Mucosa of rectum (tissue), 2 donors: ENCODE measurements at regions not wholly inside any gene's neighbourhood (a gene's known extent, or its start where the extent isn't known, plus 50 kb on each side); places are given as distances from the start of the nearest gene placed in this dataset.
"Not testable (repeated sequence)": the region's sequence is repeated elsewhere in the genome, so short reads cannot be mapped to it uniquely, and the experiment has no call there.

Experiments
- H3K27ac ChIP-seq, 2 donors: one replicate each; pipeline ENCODE4 v1.7.0; 2013; ENCODE audit warnings: inconsistent platforms in 2 of 2, low read depth in 2 of 2, low read length in 2 of 2
- H3K27me3 ChIP-seq, 2 donors: one replicate each; pipeline ENCODE4 v1.7.0; 2013; ENCODE audit warnings: low read length in 2 of 2; ENCODE audit not compliant: control insufficient read depth in 2 of 2, insufficient read depth in 2 of 2
- H3K36me3 ChIP-seq, 2 donors: one replicate each; pipeline ENCODE4 v1.7.0; 2013; ENCODE audit warnings: low read length in 2 of 2; ENCODE audit not compliant: control insufficient read depth in 2 of 2, insufficient read depth in 2 of 2
- H3K4me1 ChIP-seq, 2 donors: one replicate each; pipeline ENCODE4 v1.7.0; 2013; ENCODE audit warnings: low read length in 2 of 2, mild to moderate bottlenecking in 1 of 2; ENCODE audit not compliant: control insufficient read depth in 2 of 2, insufficient read depth in 2 of 2
- H3K4me3 ChIP-seq, 2 donors: one replicate each; pipeline ENCODE4 v1.7.0; 2013; ENCODE audit warnings: low read length in 2 of 2
- H3K9ac ChIP-seq, 2 donors: one replicate each; pipeline ENCODE4 v1.7.0; 2013; ENCODE audit warnings: low read length in 2 of 2, low read depth in 1 of 2, mild to moderate bottlenecking in 1 of 2
- H3K9me3 ChIP-seq, 2 donors: one replicate each; pipeline ENCODE4 v1.7.0; 2013; ENCODE audit warnings: low read length in 2 of 2; ENCODE audit not compliant: control insufficient read depth in 2 of 2
- donor health status: healthy.
- donor health status: Normal muscosa, but diverticular disease.

DNA sequence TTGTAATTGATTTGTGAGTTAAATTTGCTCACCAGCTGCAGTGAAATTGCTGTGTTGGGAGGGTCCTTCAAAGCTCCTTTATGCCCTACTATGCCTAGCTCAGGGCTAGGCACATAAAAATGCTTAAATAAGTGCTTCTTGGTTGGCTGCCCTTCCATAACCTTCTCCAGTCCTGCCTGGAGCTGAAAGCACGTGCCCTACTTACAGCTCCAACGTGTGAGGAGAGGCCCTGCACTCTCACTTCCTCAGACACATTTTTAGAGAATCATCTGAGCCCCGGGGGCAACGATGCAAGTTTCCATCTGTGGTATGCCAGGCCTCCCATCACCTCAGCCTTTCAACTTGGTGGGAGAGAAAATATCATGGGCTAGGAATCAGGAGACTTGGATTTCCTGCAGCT is 202.7 kb downstream of the BCL11A start:
- peaks cover 3 to 11% of the 10 kb centered on the region in 2 donors for H3K4me1 ChIP-seq
- no peaks in the 10 kb centered on the region for H3K9me3 ChIP-seq
- no peaks in the 10 kb centered on the region for H3K36me3 ChIP-seq
- H3K9ac ChIP-seq, result no peak overlapping the region
- H3K4me3 ChIP-seq, result no peak overlapping the region
- H3K27ac ChIP-seq, result peak overlapping the region in 1 of 2 donors; percentile 56
- H3K27me3 ChIP-seq, result peaks cover 2 to 5% of the 10 kb centered on the region in 2 donors

DNA sequence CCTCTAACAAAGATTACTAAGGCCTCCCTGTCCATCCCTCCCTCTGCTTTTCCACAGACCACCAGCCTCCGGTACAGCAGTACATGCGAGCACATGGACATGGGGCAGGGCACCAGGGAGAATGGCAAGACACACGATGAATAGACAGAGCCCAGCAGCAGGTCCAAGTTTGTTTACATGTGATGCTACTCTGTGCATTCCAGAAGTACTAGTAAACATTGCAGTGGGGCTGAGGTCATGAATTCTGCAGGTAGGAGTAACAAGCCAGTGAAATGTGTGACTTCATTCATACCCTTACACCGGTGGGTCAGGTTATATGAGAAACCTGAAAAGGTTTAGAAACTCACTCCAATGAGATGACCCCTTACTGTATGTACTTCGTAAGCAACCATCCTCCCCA is 205.7 kb downstream of the BCL11A start:
- H3K9ac ChIP-seq, result no peak overlapping the region
- no peaks in the 10 kb centered on the region for H3K36me3 ChIP-seq
- H3K4me3 ChIP-seq, result no peak overlapping the region
- peaks cover 3 to 4% of the 10 kb centered on the region in 2 donors for H3K4me1 ChIP-seq
- no peak overlapping the region for H3K27ac ChIP-seq
- H3K9me3 ChIP-seq, result no peaks in the 10 kb centered on the region
- peaks cover 2% of the 10 kb centered on the region in 2 donors for H3K27me3 ChIP-seq

DNA sequence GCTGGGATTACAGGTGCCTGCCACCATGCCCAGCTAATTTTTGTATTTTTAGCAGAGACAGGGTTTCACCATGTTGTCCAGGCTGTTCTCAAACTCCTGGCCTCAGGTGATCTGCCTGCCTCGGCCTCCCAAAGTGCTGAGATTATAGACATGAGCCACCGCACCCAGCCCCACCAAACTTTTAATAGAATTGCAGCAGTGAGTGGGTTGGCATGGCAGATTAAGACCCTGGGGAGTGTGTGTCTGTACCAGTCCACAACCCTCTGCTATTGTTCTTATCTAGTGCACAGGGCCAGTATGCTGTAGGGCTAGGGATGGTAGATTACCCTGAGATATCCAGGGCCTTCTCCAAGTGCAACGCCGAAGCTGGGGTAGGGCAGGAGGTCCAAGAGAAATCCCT is 211.0 kb downstream of the BCL11A start:
- H3K4me3 ChIP-seq, H3K9ac ChIP-seq, H3K4me1 ChIP-seq, H3K27ac ChIP-seq, H3K9me3 ChIP-seq, H3K27me3 ChIP-seq, H3K36me3 ChIP-seq: not testable (repeated sequence)

DNA sequence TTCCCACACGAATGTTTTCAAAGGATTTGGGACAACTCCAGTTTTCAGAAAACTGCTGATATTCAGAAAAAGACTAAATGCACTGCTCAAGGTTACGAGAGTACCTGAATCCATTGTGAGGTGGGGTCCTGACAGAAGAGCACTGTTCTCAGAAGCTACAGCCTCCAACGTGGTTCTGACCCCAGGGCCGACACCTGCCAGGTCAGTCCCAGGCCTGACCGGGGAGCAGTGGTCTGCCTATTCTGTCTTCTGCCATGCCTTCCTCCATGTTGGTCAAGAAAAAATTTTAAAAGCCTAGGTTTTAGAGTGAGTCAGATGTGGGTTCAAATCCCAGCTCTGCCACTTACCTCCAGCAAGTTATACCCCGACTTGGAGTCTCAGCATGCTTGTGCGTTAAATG is 212.3 kb downstream of the BCL11A start:
- Histone ChIP-seq H3K4me3 (no peak overlapping the region), H3K36me3 (no peaks in the 10 kb centered on the region), H3K9ac (no peak overlapping the region), H3K9me3 (no peaks in the 10 kb centered on the region), H3K4me1 (no peaks in the 10 kb centered on the region), H3K27me3 (no peaks in the 10 kb centered on the region), H3K27ac (no peak overlapping the region)

DNA sequence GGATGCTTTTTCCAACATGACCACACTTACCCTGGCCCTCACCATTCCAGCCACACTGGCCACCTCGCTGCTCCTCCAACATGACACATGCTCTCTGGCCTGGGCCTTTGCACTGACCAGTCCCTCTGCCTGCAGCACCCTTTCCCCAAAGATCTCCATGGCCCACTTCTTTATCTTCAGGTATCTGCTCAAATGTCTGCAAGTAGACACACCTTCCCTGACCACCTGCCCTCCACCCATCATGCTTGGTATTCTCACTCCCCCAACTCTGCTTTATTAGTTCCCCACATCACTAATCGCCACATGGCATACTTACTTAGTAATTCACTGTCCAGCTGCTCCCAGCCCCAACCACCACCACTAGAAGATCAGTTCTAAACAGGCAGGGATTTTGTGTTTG is 214.2 kb downstream of the BCL11A start:
- no peaks in the 10 kb centered on the region for H3K4me1 ChIP-seq
- no peak overlapping the region for H3K9ac ChIP-seq
- no peaks in the 10 kb centered on the region for H3K36me3 ChIP-seq
- no peak overlapping the region for H3K27ac ChIP-seq
- no peaks in the 10 kb centered on the region for H3K9me3 ChIP-seq
- H3K27me3 ChIP-seq, result no peaks in the 10 kb centered on the region
- no peak overlapping the region for H3K4me3 ChIP-seq

DNA sequence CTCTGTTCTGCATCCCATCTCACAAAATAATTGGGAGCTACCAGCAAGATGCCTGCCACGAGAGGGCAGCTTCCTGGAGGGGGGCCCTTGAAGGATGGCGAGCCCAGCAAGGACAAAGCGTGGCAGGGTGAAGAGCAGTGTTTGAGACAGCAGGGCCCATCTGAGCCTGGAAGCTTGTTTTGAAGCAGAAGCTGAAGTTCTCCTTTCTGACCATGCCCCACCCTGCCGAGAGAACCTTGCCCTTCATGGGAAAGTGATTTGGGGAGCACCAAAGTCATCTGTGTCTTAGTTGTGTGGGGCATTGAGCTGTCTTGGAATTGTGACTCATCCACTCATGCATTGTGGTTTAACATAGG is 216.3 kb downstream of the BCL11A start:
- no peak overlapping the region for H3K27ac ChIP-seq
- H3K9me3 ChIP-seq, result no peaks in the 10 kb centered on the region
- H3K9ac ChIP-seq, result no peak overlapping the region
- no peaks in the 10 kb centered on the region for H3K36me3 ChIP-seq
- no peak overlapping the region for H3K4me3 ChIP-seq
- no peaks in the 10 kb centered on the region for H3K4me1 ChIP-seq
- H3K27me3 ChIP-seq, result no peaks in the 10 kb centered on the region

DNA sequence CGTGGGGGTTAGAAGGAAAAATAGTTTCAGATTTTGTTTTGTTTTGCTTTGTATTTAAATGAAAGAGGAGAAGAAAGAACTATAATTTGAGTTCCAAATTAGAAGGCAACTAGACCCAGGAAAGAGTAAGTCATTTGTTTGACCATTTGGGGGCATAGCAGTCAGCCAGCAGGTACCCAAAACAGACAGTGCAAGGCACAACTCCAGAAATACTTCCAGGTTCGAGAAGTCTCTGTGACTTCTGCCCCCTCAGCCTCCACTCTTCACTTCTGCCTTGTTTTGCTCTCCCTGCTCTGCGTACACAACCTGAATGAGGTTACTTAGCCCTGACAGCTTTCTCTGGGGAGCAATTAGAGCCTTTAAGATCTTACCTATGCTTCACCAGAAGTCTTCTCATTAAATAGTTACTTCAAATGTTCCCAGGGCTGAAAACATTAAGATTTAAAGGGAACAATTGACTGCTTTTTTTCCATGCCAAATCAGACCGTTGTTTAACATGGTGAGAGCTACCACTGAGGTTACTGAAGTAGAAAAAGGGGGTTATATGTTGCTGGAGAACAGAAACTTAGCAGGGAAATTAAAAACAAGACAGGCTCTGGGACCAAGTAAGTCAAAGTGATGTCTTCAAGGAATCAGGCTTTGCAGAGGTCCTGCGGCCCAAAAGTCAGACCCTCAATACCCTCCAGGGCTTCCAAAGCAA is 216.9 kb downstream of the BCL11A start:
- H3K9ac ChIP-seq, result no peak overlapping the region
- H3K9me3 ChIP-seq, result no peaks in the 10 kb centered on the region
- H3K27ac ChIP-seq, result peak overlapping the region in 1 of 2 donors; percentile 2
- H3K27me3 ChIP-seq, result no peaks in the 10 kb centered on the region
- H3K36me3 ChIP-seq, result no peaks in the 10 kb centered on the region
- no peaks in the 10 kb centered on the region for H3K4me1 ChIP-seq
- no peak overlapping the region for H3K4me3 ChIP-seq

DNA sequence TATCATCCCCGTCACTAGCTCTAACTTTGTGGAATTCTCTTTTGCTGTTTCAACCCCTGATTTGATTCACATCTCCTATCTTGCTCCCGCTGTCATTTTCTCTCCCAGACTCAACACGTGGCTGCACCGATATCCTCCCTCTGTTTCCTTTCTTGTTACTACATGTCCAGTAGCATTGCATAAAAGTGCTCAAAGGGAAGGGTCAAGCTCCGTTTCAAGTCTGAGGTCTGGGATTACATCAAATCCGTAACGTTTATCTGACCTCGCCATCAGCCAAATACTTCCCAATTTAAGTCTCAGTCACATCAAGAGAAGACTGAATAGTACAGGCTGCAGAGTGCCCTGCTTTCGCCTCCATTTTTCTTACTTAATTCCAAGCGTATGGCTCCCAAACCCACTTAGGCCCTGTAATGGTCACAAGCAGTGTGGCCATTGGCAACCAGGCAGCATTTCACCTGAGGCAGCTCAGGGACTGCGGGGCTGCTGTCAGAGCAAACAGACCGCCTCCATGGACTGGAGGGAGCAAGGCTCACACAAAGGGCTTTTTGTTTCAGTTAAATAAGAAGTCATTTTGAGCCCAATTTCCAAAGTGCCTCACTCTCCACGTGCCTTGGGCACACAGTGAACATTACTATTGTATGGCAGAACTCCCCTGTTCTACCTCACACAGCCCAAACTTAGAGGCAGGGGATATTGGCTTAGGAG is 217.8 kb downstream of the BCL11A start:
- H3K27me3 ChIP-seq, result no peaks in the 10 kb centered on the region
- no peak overlapping the region for H3K4me3 ChIP-seq
- H3K4me1 ChIP-seq, result no peaks in the 10 kb centered on the region
- H3K27ac ChIP-seq, result no peak overlapping the region
- no peak overlapping the region for H3K9ac ChIP-seq
- H3K36me3 ChIP-seq, result no peaks in the 10 kb centered on the region
- no peaks in the 10 kb centered on the region for H3K9me3 ChIP-seq

DNA sequence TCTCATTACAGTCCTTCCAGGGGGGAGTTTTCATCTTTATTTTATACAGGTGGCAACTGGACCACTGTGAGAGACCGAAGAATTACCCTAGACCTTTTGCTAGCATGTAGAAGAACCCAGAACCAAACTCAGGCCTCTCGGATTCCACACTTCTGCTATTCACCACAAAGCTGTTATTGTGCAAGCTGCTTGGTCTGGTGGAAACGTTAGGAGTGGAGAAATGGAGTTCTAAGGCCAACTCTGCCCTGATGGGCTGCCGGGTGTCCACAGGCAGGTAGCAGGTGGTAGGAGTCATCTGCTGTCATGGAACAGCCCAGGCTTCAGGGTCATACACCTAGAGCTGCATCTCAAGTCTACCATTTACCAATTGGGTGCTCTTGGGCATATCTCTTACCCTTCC is 218.8 kb downstream of the BCL11A start:
- no peaks in the 10 kb centered on the region for H3K4me1 ChIP-seq
- no peak overlapping the region for H3K27ac ChIP-seq
- H3K4me3 ChIP-seq, result no peak overlapping the region
- H3K9ac ChIP-seq, result no peak overlapping the region
- H3K9me3 ChIP-seq, result no peaks in the 10 kb centered on the region
- H3K27me3 ChIP-seq, result no peaks in the 10 kb centered on the region
- H3K36me3 ChIP-seq, result no peaks in the 10 kb centered on the region

DNA sequence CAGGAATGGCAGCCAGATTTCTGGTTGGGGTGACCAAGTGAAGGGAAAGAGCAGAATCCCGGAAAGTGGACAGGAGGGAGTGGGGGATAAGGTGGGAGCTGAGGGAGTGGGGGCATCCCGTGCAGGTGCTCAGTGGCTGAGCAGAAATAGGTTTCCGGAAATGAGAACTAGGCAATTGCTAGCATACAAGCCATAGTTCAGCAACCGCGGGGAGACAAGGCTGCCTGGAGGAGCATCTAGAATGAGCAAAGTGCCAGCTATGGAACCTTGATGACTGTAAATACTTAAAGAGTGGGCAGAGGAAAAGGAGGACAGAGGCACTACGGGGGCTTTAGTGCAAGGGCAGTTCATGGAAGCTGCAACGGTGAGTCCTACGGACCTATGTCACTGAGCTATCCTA is 220.2 kb downstream of the BCL11A start:
- Histone ChIP-seq H3K36me3 (no peaks in the 10 kb centered on the region), H3K9me3 (no peaks in the 10 kb centered on the region), H3K27ac (no peak overlapping the region), H3K4me1 (no peaks in the 10 kb centered on the region), H3K27me3 (no peaks in the 10 kb centered on the region), H3K4me3 (no peak overlapping the region), H3K9ac (no peak overlapping the region)
